ENCODE measurements at regions not wholly inside any gene's neighbourhood (a gene's known extent, or its start where the extent isn't known, plus 50 kb on each side); places are given as distances from the start of the nearest gene placed in this dataset.

- DNase-seq (ENCODE audit: low read depth), result no peak
- H3K4me3 ChIP-seq (ENCODE audit: low read depth, low read length), result no peak overlapping the region
- no peak for TF ChIP-seq CTCF (IDR thresholded peaks at IDR 0.05; ENCODE audit: control insufficient read depth, extremely low read depth, insufficient read depth)
Measured at GRCh38 chr7:25572423-25572822, 344.1 kb upstream of the NPVF start.

- no peak for DNase-seq (ENCODE audit: low read depth)
Measured at GRCh38 chr7:25574828-25575227, 346.5 kb upstream of the NPVF start.

GRCh38 chr7:25575634-25576033, 347.3 kb upstream of the NPVF start:
- TF ChIP-seq CTCF (IDR thresholded peaks at IDR 0.05; ENCODE audit: control insufficient read depth, extremely low read depth, insufficient read depth), result no peak
- no peak for DNase-seq (ENCODE audit: low read depth)
- H3K4me3 ChIP-seq (ENCODE audit: low read depth, low read length), result no peak overlapping the region

More at GRCh38 chr7:25574828-25575227, 346.5 kb upstream of the NPVF start:
- TF ChIP-seq CTCF (IDR thresholded peaks at IDR 0.05; ENCODE audit: control insufficient read depth, extremely low read depth, insufficient read depth), result no peak
- H3K4me3 ChIP-seq (ENCODE audit: low read depth, low read length), result no peak overlapping the region

- H3K4me3 ChIP-seq (ENCODE audit: low read depth, low read length), result no peak overlapping the region
- no peak for DNase-seq (ENCODE audit: low read depth)
- TF ChIP-seq CTCF (IDR thresholded peaks at IDR 0.05; ENCODE audit: control insufficient read depth, extremely low read depth, insufficient read depth), result no peak
Measured at GRCh38 chr7:25578991-25579777, 350.9 kb upstream of the NPVF start.

GRCh38 chr7:25579778-25580075, 351.4 kb upstream of the NPVF start:
- no peak overlapping the region for H3K4me3 ChIP-seq (ENCODE audit: low read depth, low read length)
- TF ChIP-seq CTCF (IDR thresholded peaks at IDR 0.05; ENCODE audit: control insufficient read depth, extremely low read depth, insufficient read depth), result no peak
- DNase-seq (ENCODE audit: low read depth), result no peak

- TF ChIP-seq CTCF (IDR thresholded peaks at IDR 0.05; ENCODE audit: control insufficient read depth, extremely low read depth, insufficient read depth), result no peak
- DNase-seq (ENCODE audit: low read depth), result no peak
- no peak overlapping the region for H3K4me3 ChIP-seq (ENCODE audit: low read depth, low read length)
Measured at GRCh38 chr7:25580141-25580540, 351.9 kb upstream of the NPVF start.

- no peak for DNase-seq (ENCODE audit: low read depth)
- no peak for TF ChIP-seq CTCF (IDR thresholded peaks at IDR 0.05; ENCODE audit: control insufficient read depth, extremely low read depth, insufficient read depth)
- H3K4me3 ChIP-seq (ENCODE audit: low read depth, low read length), result no peak overlapping the region
Measured at GRCh38 chr7:25583621-25584020, 355.3 kb upstream of the NPVF start.

All from LNCaP clone FGC (cell line).